IPS-18c (cell line): ENCODE measurements at regions not wholly inside any gene's neighbourhood (a gene's known extent, or its start where the extent isn't known, plus 50 kb on each side); places are given as distances from the start of the nearest gene placed in this dataset.
"Not testable (repeated sequence)": the region's sequence is repeated elsewhere in the genome, so short reads cannot be mapped to it uniquely, and the experiment has no call there.

Source experiments
- H3K4me3 ChIP-seq: 2 replicates; pipeline ENCODE4 v1.7.0; 2013; ENCODE audit warnings: low read depth, mild to moderate bottlenecking, low read length, moderate library complexity; ENCODE audit not compliant: insufficient read depth
- H3K9me3 ChIP-seq: one replicate; pipeline ENCODE4 v1.6.1; 2013; ENCODE audit warnings: mild to moderate bottlenecking, low read length, moderate library complexity; ENCODE audit not compliant: control insufficient read depth, insufficient read depth

GRCh38 chr17:70953140-70953539 is 783.8 kb downstream of the KCNJ2 start:
- H3K9me3 ChIP-seq, result not testable (repeated sequence)

GRCh38 chr17:70955441-70955840 is 786.1 kb downstream of the KCNJ2 start:
- H3K9me3 ChIP-seq, result no peaks in the 10 kb centered on the region
- no peak overlapping the region for H3K4me3 ChIP-seq

More at GRCh38 chr17:70953140-70953539, 783.8 kb downstream of the KCNJ2 start:
- H3K4me3 ChIP-seq, result not testable (repeated sequence)

DNA sequence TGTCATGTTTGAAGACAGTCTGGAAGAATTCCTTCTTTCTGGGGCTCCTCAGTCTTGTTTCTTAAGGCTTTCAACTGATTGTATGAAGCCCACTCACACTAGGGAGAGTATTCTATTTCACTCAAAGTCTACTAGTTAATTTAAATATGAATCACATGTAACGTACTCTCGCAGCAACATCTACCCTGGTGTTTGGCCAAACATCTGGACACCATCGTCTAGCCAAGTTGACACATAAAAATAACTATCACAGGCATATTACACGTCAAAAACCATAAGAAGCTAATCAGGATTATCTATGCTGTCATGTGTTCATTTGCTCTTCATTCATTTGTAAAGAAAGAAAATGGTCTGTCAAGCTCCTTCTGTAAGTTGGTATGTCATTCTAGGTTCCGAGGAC is 787.4 kb downstream of the KCNJ2 start:
- no peaks in the 10 kb centered on the region for H3K9me3 ChIP-seq
- no peak overlapping the region for H3K4me3 ChIP-seq

DNA sequence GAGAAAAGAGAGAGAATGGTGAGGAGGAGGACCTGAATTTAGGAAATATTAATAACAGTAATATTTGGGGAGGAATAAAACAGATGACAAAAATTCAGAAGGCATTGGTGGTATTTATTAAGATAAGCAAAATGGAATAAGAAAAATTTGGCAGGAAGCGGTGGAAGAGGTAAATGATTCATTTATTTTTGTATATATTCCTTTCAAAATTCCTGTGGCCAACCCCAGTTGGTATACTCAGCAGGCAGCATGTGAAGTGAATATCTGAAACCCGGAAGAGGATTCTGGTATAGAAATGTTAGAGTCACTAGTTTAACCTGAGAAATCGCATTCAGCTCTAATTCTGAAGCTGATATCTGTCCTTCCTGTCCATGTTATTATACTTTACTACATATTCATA is 792.0 kb downstream of the KCNJ2 start:
- no peak overlapping the region for H3K4me3 ChIP-seq
- no peaks in the 10 kb centered on the region for H3K9me3 ChIP-seq

GRCh38 chr17:70968302-70968701 is 799.0 kb downstream of the KCNJ2 start:
- no peak overlapping the region for H3K4me3 ChIP-seq
- no peaks in the 10 kb centered on the region for H3K9me3 ChIP-seq

DNA sequence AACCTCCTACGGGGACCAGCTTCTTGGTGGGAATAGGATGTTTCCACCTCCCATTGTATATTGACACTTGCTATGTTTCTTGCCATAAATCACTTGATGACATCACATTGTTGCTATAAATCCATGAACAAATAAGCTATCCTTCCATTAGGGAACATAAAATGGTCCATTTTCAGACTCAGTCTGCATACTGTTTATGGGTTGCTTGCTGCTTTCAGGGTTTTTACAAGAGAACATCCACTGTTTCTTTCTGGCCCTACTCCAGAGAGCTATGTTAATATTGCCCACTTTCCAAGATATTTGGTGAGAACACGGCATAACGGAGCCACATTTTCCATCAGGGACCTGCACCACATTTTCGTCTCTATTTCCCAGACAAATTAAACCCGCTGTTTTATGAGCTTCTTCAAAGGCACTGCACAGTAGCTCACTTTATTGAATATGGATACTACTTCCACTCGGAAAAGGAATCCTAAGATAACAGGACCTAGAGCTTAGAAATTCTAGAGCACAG is 800.2 kb downstream of the KCNJ2 start:
- Histone ChIP-seq H3K9me3 (no peaks in the 10 kb centered on the region), H3K4me3 (no peak overlapping the region)

- H3K4me3 ChIP-seq, result no peak overlapping the region
Measured at GRCh38 chr17:70976447-70976846, 807.1 kb downstream of the KCNJ2 start.

DNA sequence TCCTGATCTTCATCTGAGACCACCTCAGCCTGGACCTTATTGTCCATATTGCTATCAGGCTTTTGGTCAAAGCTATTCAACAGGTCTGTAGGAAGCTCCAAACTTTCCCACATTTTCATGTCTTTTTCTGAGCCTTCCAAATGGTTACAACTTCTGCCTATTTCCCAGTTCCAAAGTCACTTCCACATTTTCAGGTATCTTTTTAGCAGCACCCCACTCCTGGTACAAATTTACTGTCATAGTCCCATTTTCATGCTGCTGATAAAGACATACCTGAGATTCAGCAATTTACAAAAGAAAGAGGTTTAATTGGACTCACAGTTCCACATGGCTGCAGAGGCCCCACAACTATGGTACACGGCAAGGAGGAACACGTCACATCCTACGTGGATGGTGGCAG is 815.5 kb downstream of the KCNJ2 start:
- H3K9me3 ChIP-seq, result peaks cover 7% of the 10 kb centered on the region
- no peak overlapping the region for H3K4me3 ChIP-seq

More at GRCh38 chr17:70976447-70976846, 807.1 kb downstream of the KCNJ2 start:
- no peaks in the 10 kb centered on the region for H3K9me3 ChIP-seq

DNA sequence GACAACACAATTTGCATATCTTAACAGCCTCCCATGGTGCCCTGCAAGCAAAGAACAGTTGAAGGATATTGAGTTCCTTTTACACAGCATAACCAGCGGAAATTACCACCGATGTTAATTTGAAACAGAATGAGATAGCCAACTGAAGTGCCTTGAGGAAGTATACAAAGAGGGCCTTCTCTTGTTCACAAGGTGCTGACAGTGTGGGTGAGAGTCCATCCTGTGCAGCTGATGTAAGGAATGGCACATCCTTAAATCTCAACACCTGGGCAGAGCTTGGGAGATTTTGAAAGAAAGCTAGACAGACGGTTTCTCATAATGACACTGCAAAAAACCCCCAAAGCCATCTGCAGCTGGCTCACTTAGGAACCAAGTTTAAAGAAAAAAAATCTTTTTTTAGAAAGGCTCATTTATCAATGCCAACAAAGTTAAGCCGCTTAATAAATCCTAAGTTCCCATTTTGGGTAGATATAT is 818.6 kb downstream of the KCNJ2 start:
- H3K9me3 ChIP-seq, result peaks cover 7% of the 10 kb centered on the region
- no peak overlapping the region for H3K4me3 ChIP-seq

- H3K4me3 ChIP-seq, result no peak overlapping the region
- H3K9me3 ChIP-seq, result peaks cover 7% of the 10 kb centered on the region
Measured at GRCh38 chr17:70988622-70989021, 819.3 kb downstream of the KCNJ2 start.

DNA sequence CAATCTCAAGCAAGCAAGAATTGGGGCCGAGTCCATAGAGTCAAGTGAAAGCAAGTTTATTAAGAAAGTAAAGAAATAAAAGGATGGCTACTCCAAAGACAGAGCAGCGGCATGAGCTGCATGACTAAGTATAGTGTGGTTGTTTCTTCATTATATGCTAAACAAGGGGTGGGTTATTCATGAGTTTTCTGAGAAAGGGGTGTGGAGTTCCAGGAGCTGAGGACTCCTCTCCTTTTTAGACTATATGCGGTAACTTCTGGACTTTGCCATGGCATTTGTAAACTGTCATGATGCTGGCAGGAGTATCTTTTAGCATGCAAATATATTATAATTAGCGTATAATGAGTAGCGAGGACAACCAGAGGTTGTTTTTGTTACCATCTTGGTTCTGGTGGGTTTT is 819.9 kb downstream of the KCNJ2 start:
- Histone ChIP-seq H3K9me3 (peaks cover 5% of the 10 kb centered on the region), H3K4me3 (no peak overlapping the region)

DNA sequence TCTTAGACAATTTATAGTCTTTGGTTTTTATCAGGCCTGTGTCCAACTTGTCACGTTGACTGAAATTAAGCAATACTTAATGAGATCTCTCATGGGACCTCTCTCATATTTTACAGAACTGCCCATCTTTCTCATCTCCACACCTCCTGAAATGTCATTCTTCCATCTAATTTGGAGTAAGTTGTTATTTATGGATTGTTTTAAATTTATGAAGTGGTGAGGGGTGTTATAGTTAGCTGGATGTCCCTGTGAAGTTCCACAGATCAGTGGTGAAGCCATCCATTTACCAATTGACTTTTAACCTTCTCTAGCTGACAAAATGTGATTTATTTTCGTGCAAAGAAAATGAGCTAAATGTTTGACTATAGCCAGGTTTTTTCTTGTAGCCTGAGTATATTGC is 824.9 kb downstream of the KCNJ2 start:
- no peaks in the 10 kb centered on the region for H3K9me3 ChIP-seq
- H3K4me3 ChIP-seq, result no peak overlapping the region

DNA sequence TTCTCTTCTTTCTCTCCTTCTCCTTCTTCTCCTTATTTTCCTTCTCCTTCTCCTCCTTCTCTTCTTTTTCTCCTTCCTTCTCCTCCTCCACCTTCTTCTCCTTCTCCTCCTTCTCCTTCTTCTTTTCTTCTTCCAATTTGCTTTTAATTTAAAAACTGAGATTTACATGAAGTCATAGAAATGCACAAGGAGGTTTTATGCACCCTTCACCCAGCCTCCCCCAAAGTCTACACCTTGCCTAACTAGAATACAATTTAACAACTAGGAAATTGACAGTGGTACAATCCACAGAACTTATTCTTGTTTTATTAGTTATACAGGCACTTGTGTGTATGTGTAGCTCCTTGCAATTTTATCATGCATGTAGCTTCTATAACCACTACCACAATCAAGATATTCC is 826.7 kb downstream of the KCNJ2 start:
- Histone ChIP-seq H3K4me3 (no peak overlapping the region), H3K9me3 (no peaks in the 10 kb centered on the region)

DNA sequence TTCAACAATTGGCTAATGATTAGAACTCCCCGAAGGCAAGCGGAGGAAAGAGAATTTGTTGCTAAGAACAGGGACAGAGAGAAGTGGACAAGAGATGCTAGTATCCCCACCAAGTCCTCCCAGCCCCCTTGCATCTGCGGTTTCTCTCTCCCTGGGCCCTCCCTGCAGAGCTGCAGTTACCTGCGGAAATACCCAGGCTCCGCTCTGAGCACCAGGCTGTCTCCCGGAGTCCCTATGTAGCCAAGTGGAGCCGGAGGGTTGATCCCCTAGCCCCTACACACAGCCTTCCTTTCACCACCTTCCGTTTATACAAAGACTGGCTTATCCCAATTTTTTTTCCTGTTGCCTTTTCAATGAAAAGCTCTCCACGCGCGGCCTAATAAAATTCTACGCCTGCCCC is 834.4 kb downstream of the KCNJ2 start:
- Histone ChIP-seq H3K4me3 (no peak overlapping the region), H3K9me3 (no peaks in the 10 kb centered on the region)

GRCh38 chr17:71004413-71004812 is 835.1 kb downstream of the KCNJ2 start:
- Histone ChIP-seq H3K4me3 (no peak overlapping the region), H3K9me3 (no peaks in the 10 kb centered on the region)

DNA sequence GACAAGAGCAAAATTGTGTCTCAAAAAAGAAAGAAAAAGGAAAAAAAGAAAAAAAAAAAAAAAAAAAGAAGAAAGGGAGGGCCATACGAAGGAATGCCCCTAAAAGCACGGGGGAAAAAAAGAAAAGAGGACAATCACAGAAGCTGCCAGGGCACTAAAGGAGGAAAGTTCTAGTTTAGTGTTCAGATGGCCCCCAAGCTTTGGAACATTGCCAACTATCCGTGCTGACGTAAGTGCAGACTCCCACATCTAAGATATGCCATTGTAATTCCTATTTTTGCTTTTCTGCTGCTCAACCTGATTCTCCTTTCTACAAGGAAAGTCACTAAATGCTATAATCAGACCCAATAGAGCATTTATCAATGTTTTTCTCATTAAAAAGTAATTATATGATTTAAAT is 842.1 kb downstream of the KCNJ2 start:
- Histone ChIP-seq H3K9me3 (no peaks in the 10 kb centered on the region), H3K4me3 (no peak overlapping the region)

GRCh38 chr17:71019699-71020098 is 850.4 kb downstream of the KCNJ2 start:
- Histone ChIP-seq H3K4me3 (no peak overlapping the region), H3K9me3 (no peaks in the 10 kb centered on the region)

DNA sequence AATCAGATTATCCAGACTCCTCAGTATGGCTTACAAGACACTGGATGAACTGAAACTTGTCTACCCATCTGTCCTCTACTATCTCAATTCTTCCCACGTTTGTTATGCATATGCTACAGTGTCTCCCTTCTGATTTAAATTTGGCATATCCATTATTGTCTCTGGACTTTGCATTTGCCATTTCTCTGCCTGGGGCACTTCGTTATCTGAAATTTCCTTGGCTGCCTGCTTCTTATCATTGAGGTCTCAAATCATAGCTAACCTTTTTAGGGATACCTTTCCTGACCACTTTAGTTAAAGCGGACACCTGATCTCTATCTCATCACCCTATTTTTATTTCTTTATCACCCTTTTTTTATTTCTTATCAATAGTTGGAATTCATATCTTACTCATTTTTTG is 853.4 kb downstream of the KCNJ2 start:
- Histone ChIP-seq H3K9me3 (no peaks in the 10 kb centered on the region), H3K4me3 (no peak overlapping the region)

DNA sequence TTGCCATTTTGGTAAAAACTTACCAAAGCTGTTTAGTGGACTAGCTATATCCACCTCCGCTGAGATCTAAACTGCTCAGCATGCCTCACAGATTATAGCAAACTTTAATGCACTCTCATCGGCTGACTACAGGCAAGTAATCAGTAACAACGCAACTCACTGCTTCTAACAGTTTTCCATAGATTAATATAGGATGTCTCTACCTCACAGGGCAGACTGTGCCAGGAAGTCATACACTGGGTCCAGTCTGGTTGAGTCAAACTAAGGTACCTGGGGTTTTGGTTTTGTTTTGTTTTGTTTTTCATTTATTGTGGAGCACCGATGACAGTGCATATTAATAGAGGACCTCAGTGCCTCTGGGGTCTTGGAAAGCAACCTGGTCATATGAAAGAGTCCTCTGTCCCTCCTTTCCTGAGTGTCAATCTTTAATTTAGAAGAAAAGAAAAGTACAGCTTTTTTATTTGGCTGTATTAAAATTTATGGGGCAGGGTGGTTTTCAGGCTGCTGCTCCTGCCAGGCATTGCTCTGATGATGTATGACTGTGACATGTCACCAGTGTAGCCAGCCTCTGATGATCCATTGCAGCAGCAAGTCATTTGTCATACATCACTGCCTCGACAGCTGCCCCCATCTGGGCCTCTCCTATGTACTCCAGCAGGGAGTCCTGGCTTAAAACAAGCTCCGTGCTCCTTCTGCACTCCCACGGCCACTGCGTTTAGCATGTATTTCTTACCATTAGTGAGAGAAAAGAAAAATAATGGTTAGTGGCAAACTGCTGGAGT is 854.1 kb downstream of the KCNJ2 start:
- H3K4me3 ChIP-seq, result no peak overlapping the region
- H3K9me3 ChIP-seq, result no peaks in the 10 kb centered on the region
